H9 (cell line): ENCODE measurements at regions not wholly inside any gene's neighbourhood (a gene's known extent, or its start where the extent isn't known, plus 50 kb on each side); places are given as distances from the start of the nearest gene placed in this dataset.

Experiments
- DNase-seq: peaks from one replicate; pipeline ENCODE4 v3.0.0-alpha.2; 2017
- H2AFZ ChIP-seq: one replicate; pipeline ENCODE4 v1.6.1; 2013; ENCODE audit warnings: mild to moderate bottlenecking, low read length, control low read depth, moderate library complexity
- H2AK5ac ChIP-seq: 2 replicates; pipeline ENCODE4 v1.6.1; 2013; ENCODE audit warnings: low read length, control low read depth, mixed read lengths; ENCODE audit not compliant: insufficient read length
- H2BK120ac ChIP-seq: one replicate; pipeline ENCODE4 v1.6.1; 2013; ENCODE audit warnings: low read depth, mild to moderate bottlenecking, low read length, control low read depth, inconsistent platforms; ENCODE audit not compliant: poor library complexity, severe bottlenecking
- H2BK12ac ChIP-seq: 2 replicates; pipeline ENCODE4 v1.6.1; 2013; ENCODE audit warnings: low read length, control low read depth, mixed read lengths, low read depth; ENCODE audit not compliant: insufficient read length
- H2BK15ac ChIP-seq: 2 replicates; pipeline ENCODE4 v1.6.1; 2013; ENCODE audit warnings: low read depth, low read length, control low read depth
- H2BK20ac ChIP-seq: one replicate; pipeline ENCODE4 v1.6.1; 2013; ENCODE audit warnings: low read depth, mild to moderate bottlenecking, low read length, control low read depth, inconsistent platforms; ENCODE audit not compliant: poor library complexity, severe bottlenecking
- H2BK5ac ChIP-seq: 2 replicates; pipeline ENCODE4 v1.6.1; 2013; ENCODE audit warnings: low read length, control low read depth, mixed read lengths; ENCODE audit not compliant: insufficient read length
- H3K14ac ChIP-seq: 2 replicates; pipeline ENCODE4 v1.6.1; 2013; ENCODE audit warnings: low read length, control low read depth; ENCODE audit not compliant: insufficient read depth
- H3K18ac ChIP-seq: 2 replicates; pipeline ENCODE4 v1.6.1; 2013; ENCODE audit warnings: low read depth, mild to moderate bottlenecking, mixed read lengths, low read length, control low read depth; ENCODE audit not compliant: insufficient read length
- H3K23ac ChIP-seq: 2 replicates; pipeline ENCODE4 v1.6.1; 2013; ENCODE audit warnings: low read length, control low read depth, mixed read lengths, low read depth; ENCODE audit not compliant: insufficient read length
- H3K23me2 ChIP-seq: 2 replicates; pipeline ENCODE4 v1.6.1; 2013; ENCODE audit warnings: low read depth, mild to moderate bottlenecking, mixed read lengths, low read length, control low read depth; ENCODE audit not compliant: insufficient read length, poor library complexity, severe bottlenecking
- H3K27ac ChIP-seq: 2 replicates; pipeline ENCODE4 v1.5.1; 2013; ENCODE audit warnings: low read length, control low read depth, mixed read lengths, low read depth; ENCODE audit not compliant: insufficient read length
- H3K27me3 ChIP-seq: 2 replicates; pipeline ENCODE4 v1.6.1; 2013; ENCODE audit warnings: low read length, control low read depth, inconsistent platforms; ENCODE audit not compliant: insufficient read depth
- H3K4ac ChIP-seq: 2 replicates; pipeline ENCODE4 v1.6.1; 2013; ENCODE audit warnings: low read depth, mild to moderate bottlenecking, control low read depth, inconsistent platforms, low read length, moderate library complexity
- H3K4me1 ChIP-seq: 2 replicates; pipeline ENCODE4 v1.6.1; 2013; ENCODE audit warnings: low read length, control low read depth, inconsistent platforms; ENCODE audit not compliant: insufficient read depth
- H3K4me2 ChIP-seq: 2 replicates; pipeline ENCODE4 v1.6.1; 2013; ENCODE audit warnings: low read length, control low read depth, mixed read lengths; ENCODE audit not compliant: insufficient read length, insufficient read depth
- H3K56ac ChIP-seq: 2 replicates; pipeline ENCODE4 v1.6.1; 2013; ENCODE audit warnings: low read depth, mild to moderate bottlenecking, mixed read lengths, low read length, control low read depth; ENCODE audit not compliant: insufficient read length
- H3K79me1 ChIP-seq: 2 replicates; pipeline ENCODE4 v1.6.1; 2013; ENCODE audit warnings: low read depth, mild to moderate bottlenecking, moderate library complexity, low read length, control low read depth, inconsistent platforms; ENCODE audit not compliant: insufficient read depth, poor library complexity, severe bottlenecking
- H3K79me2 ChIP-seq: 2 replicates; pipeline ENCODE4 v1.6.1; 2013; ENCODE audit warnings: low read length, control low read depth, inconsistent platforms; ENCODE audit not compliant: insufficient read depth
- H3K9ac ChIP-seq: 2 replicates; pipeline ENCODE4 v1.6.1; 2013; ENCODE audit warnings: low read length, control low read depth, mixed read lengths; ENCODE audit not compliant: insufficient read length; ENCODE audit errors: extremely low read depth
- H3K9me3 ChIP-seq: one replicate; pipeline ENCODE4 v1.6.1; 2013; ENCODE audit warnings: low read depth, low read length, inconsistent platforms; ENCODE audit not compliant: control insufficient read depth
- H3T11ph ChIP-seq: one replicate; pipeline ENCODE4 v1.6.1; 2013; ENCODE audit warnings: mild to moderate bottlenecking, low read length, control low read depth, inconsistent platforms
- H4K20me1 ChIP-seq: one replicate; pipeline ENCODE4 v1.6.1; 2013; ENCODE audit not compliant: control insufficient read depth, insufficient read length, insufficient read depth
- H4K5ac ChIP-seq: 2 replicates; pipeline ENCODE4 v1.6.1; 2013; ENCODE audit warnings: low read depth, mild to moderate bottlenecking, mixed read lengths, low read length, control low read depth; ENCODE audit not compliant: insufficient read length
- H4K8ac ChIP-seq: replicated peaks from 2 replicates; pipeline ENCODE4 v1.6.1; 2013; ENCODE audit warnings: low read length, control low read depth, mixed read lengths, low read depth; ENCODE audit not compliant: insufficient read length
- H4K91ac ChIP-seq: 2 replicates; pipeline ENCODE4 v1.6.1; 2013; ENCODE audit warnings: low read depth, mild to moderate bottlenecking, moderate library complexity, mixed read lengths, low read length, control low read depth; ENCODE audit not compliant: insufficient read length
- H3K27ac Mint-ChIP-seq, 3 experiments: 2 replicates in 2 of 3; 3 replicates in 1 of 3; pipeline ENCODE4 v1.8.0; 2020 to 2021; ENCODE audit warnings: mixed read lengths in 3 of 3, mild to moderate bottlenecking in 1 of 3, moderate library complexity in 1 of 3
- H3K27me3 Mint-ChIP-seq: 2 replicates; pipeline ENCODE4 v1.8.0; 2021; ENCODE audit warnings: low read depth, mild to moderate bottlenecking, moderate library complexity, mixed read lengths
- H3K36me3 Mint-ChIP-seq, 3 experiments: 2 replicates in 2 of 3; 3 replicates in 1 of 3; pipeline ENCODE4 v1.8.0; 2020 to 2021; ENCODE audit warnings: low read depth in 3 of 3, mixed read lengths in 3 of 3; ENCODE audit not compliant: insufficient read depth in 1 of 3
- H3K4me1 Mint-ChIP-seq, 2 experiments: 2 replicates each; pipeline ENCODE4 v1.8.0; 2020; ENCODE audit warnings: mixed read lengths in 2 of 2
- H3K4me3 Mint-ChIP-seq, 2 experiments: 2 replicates in 1 of 2; 3 replicates in 1 of 2; pipeline ENCODE4 v1.8.0; 2020 to 2021; ENCODE audit warnings: mild to moderate bottlenecking in 2 of 2, mixed read lengths in 2 of 2, moderate library complexity in 1 of 2
- H3K9me3 Mint-ChIP-seq, 2 experiments: 2 replicates in 1 of 2; 3 replicates in 1 of 2; pipeline ENCODE4 v1.8.0; 2020; ENCODE audit warnings: mild to moderate bottlenecking in 2 of 2, mixed read lengths in 2 of 2, moderate library complexity in 1 of 2
- CTCF ChIP-seq: fragments of 200-600 bp; sonication (generic); conservative IDR thresholded peaks from 3 replicates; pipeline ENCODE4 v1.8.0; 2021; ENCODE audit warnings: antibody characterized with exemption, mild to moderate bottlenecking
- whole genome bisulfite sequencing: extraction: QIAGEN DNeasy Blood & Tissue Kit; methylation state at CpG from one replicate; pipeline ENCODE4 v1.1.7; 2013; ENCODE audit warnings: missing lambda C conversion rate, low lambda C conversion rate, mixed read lengths; ENCODE audit not compliant: insufficient read length; ENCODE audit errors: extremely low coverage; 5-methylcytosine and 5-hydroxymethylcytosine counted together

DNA sequence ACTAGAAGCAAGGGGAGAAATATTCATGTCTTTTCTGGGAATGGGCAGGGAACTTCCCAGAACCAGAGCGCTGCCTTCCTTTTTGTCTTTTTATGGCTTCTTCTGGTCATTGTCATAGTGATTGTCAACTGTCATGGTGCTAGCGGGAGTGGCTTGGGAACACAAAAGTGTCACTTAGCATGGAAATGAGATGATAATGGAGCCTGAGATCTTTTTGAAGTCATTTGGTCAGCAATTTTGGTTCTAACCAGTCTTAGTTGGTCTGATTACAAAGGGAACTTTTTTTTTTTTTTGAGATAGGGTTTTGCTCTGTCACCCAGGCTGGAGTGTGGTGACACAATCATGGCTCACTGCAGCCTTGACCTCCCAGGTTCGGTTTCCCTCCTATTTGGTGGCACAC, 62.7 kb upstream of the RPH3A start:
- no peak overlapping the region for H2AK5ac ChIP-seq
- H2AFZ ChIP-seq = no peak overlapping the region
- H3K9me3 ChIP-seq = no peaks in the 10 kb centered on the region
- no peak overlapping the region for H3K4me3 Mint-ChIP-seq
- no peak overlapping the region for H2BK20ac ChIP-seq
- no CpG with 5 or more reads among the region's 3 CpGs for WGBS
- no peak overlapping the region for H3K4ac ChIP-seq
- H3K4me1 ChIP-seq = no peaks in the 10 kb centered on the region; the same call in 1 of the 2 replicates
- H3K23ac ChIP-seq = no peak overlapping the region
- no peak overlapping the region for H3K9ac ChIP-seq
- H3K9me3 Mint-ChIP-seq = no peaks in the 10 kb centered on the region
- H3K27me3 Mint-ChIP-seq = peaks cover 2% of the 10 kb centered on the region; the same call in 1 of the 2 replicates
- no peak overlapping the region for H3K27ac Mint-ChIP-seq
- DNase-seq = no peak
- no peaks in the 10 kb centered on the region for H4K20me1 ChIP-seq
- H2BK12ac ChIP-seq = no peak overlapping the region
- no peak overlapping the region for H2BK120ac ChIP-seq
- H3K18ac ChIP-seq = no peak overlapping the region
- no peak overlapping the region for H3K4me2 ChIP-seq
- H3K79me1 ChIP-seq = no peaks in the 10 kb centered on the region
- H4K8ac ChIP-seq = no peak overlapping the region
- no peak overlapping the region for H3K27ac ChIP-seq
- no peak overlapping the region for H3T11ph ChIP-seq
- H4K91ac ChIP-seq = no peak overlapping the region
- H3K14ac ChIP-seq = no peak overlapping the region
- H4K5ac ChIP-seq = no peak overlapping the region
- no peaks in the 10 kb centered on the region for H3K79me2 ChIP-seq
- no peak overlapping the region for H2BK5ac ChIP-seq
- no peak overlapping the region for H3K56ac ChIP-seq
- no peaks in the 10 kb centered on the region for H3K36me3 Mint-ChIP-seq
- no peaks in the 10 kb centered on the region for H3K23me2 ChIP-seq
- no peak for TF ChIP-seq CTCF
- no peak overlapping the region for H2BK15ac ChIP-seq
- H3K27me3 ChIP-seq = no peaks in the 10 kb centered on the region
- H3K4me1 Mint-ChIP-seq = peaks cover 5 to 9% of the 10 kb centered on the region in 2 experiments
